IMR-90 (cell line): ENCODE measurements at regions not wholly inside any gene's neighbourhood (a gene's known extent, or its start where the extent isn't known, plus 50 kb on each side); places are given as distances from the start of the nearest gene placed in this dataset.

Source experiments
- ATAC-seq: fragments of 200-7000 bp; cut with Tn5 transposase; 2 replicates; pipeline ENCODE4 v1.9.1; 2020; ENCODE audit warnings: low read depth, mild to moderate bottlenecking, moderate library complexity
- BruUV-seq: library from RNA; stranded (reverse); fragments of 400-500 nt; replicated peaks from 2 replicates; lab custom pipeline; 2021; lab: Mats Ljungman, UMichigan
- CTCF ChIA-PET: fragments of 300-600 bp; formaldehyde crosslinking; extraction: SDS; loops from one replicate; lab custom pipeline; 2021; ENCODE audit warnings: antibody characterized with exemption; lab: Yijun Ruan, JAX
- POLR2A ChIA-PET: fragments of 300-600 bp; sonication (Branson Sonifier 250); formaldehyde crosslinking; loops from one replicate; lab custom pipeline; 2022; ENCODE audit warnings: antibody characterized with exemption; ENCODE audit not compliant: unreplicated experiment; lab: Charles Lee
- DNase-seq: peaks from one replicate; pipeline ENCODE4 v3.0.0; 2013
- H2AFZ ChIP-seq: replicated peaks from 2 replicates; pipeline ENCODE3; 2013; ENCODE audit warnings: low read length, mild to moderate bottlenecking; ENCODE audit not compliant: poor library complexity
- H2AK5ac ChIP-seq: 2 replicates; pipeline ENCODE4 v1.6.1; 2013; ENCODE audit warnings: low read depth, low read length, inconsistent platforms
- H2AK9ac ChIP-seq: replicated peaks from 2 replicates; pipeline ENCODE3; 2013; ENCODE audit warnings: mild to moderate bottlenecking, low read depth, low read length, moderate library complexity; ENCODE audit not compliant: poor library complexity
- H2BK120ac ChIP-seq: 2 replicates; pipeline ENCODE4 v1.6.1; 2013; ENCODE audit warnings: low read depth, low read length, inconsistent platforms
- H2BK15ac ChIP-seq: 3 replicates; pipeline ENCODE4 v1.6.1; 2013; ENCODE audit warnings: low read depth, low read length, inconsistent platforms
- H2BK20ac ChIP-seq: 2 replicates; pipeline ENCODE4 v1.6.1; 2013; ENCODE audit warnings: low read depth, mild to moderate bottlenecking, inconsistent platforms, low read length, moderate library complexity
- H2BK5ac ChIP-seq: 2 replicates; pipeline ENCODE4 v1.6.1; 2013; ENCODE audit warnings: mild to moderate bottlenecking, low read depth, low read length, inconsistent platforms; ENCODE audit not compliant: poor library complexity, severe bottlenecking
- H3K14ac ChIP-seq: replicated peaks from 2 replicates; pipeline ENCODE4 v1.6.1; 2013; ENCODE audit warnings: low read depth, low read length, inconsistent platforms
- H3K18ac ChIP-seq: 2 replicates; pipeline ENCODE4 v1.6.1; 2013; ENCODE audit warnings: low read depth, low read length, control low read depth
- H3K23ac ChIP-seq: 2 replicates; pipeline ENCODE4 v1.6.1; 2013; ENCODE audit warnings: low read depth, low read length, inconsistent platforms
- H3K27ac ChIP-seq: 2 replicates; pipeline ENCODE4 v1.5.1; 2013; ENCODE audit warnings: mild to moderate bottlenecking, control low read depth, low read length; ENCODE audit not compliant: insufficient read depth
- H3K27me3 ChIP-seq: 2 replicates; pipeline ENCODE4 v1.6.1; 2013; ENCODE audit warnings: low read length; ENCODE audit not compliant: control insufficient read depth, insufficient read depth
- H3K36me3 ChIP-seq: 2 replicates; pipeline ENCODE4 v1.6.1; 2013; ENCODE audit warnings: low read length, mixed read lengths; ENCODE audit not compliant: control insufficient read depth, insufficient read depth
- H3K4ac ChIP-seq: 2 replicates; pipeline ENCODE4 v1.6.1; 2013; ENCODE audit warnings: low read depth, low read length, inconsistent platforms
- H3K4me1 ChIP-seq: 2 replicates; pipeline ENCODE4 v1.6.1; 2013; ENCODE audit warnings: low read length, mixed read lengths; ENCODE audit not compliant: control insufficient read depth, insufficient read depth
- H3K4me2 ChIP-seq: 2 replicates; pipeline ENCODE4 v1.6.1; 2013; ENCODE audit warnings: low read depth, mild to moderate bottlenecking, control low read depth, low read length, moderate library complexity
- H3K4me3 ChIP-seq: 2 replicates; pipeline ENCODE4 v1.5.1; 2013; ENCODE audit warnings: low read depth, mild to moderate bottlenecking, control low read depth, low read length, moderate library complexity; ENCODE audit not compliant: insufficient read depth
- H3K56ac ChIP-seq: 2 replicates; pipeline ENCODE4 v1.6.1; 2013; ENCODE audit warnings: low read length, inconsistent platforms; ENCODE audit not compliant: insufficient read depth; ENCODE audit errors: extremely low read depth
- H3K79me1 ChIP-seq, 2 experiments: 2 replicates each; pipeline ENCODE4 v1.6.1; 2013; ENCODE audit warnings: low read length in 2 of 2, inconsistent platforms in 1 of 2, low read depth in 1 of 2
- H3K9ac ChIP-seq: 2 replicates; pipeline ENCODE4 v1.6.1; 2013; ENCODE audit warnings: low read depth, low read length, control low read depth
- H3K9me1 ChIP-seq: 2 replicates; pipeline ENCODE4 v1.6.1; 2013; ENCODE audit warnings: low read length, inconsistent platforms; ENCODE audit not compliant: insufficient read depth
- H3K9me3 ChIP-seq: 2 replicates; pipeline ENCODE4 v1.6.1; 2013; ENCODE audit warnings: low read length; ENCODE audit not compliant: control insufficient read depth, insufficient read depth
- H4K20me1 ChIP-seq: 2 replicates; pipeline ENCODE4 v1.6.1; 2013; ENCODE audit warnings: low read length, inconsistent platforms; ENCODE audit not compliant: insufficient read depth
- H4K5ac ChIP-seq: 2 replicates; pipeline ENCODE4 v1.6.1; 2013; ENCODE audit warnings: mild to moderate bottlenecking, low read depth, low read length, control low read depth
- H4K8ac ChIP-seq, 2 experiments: 2 replicates each; pipeline ENCODE4 v1.6.1; 2013; ENCODE audit warnings: low read depth in 2 of 2, low read length in 2 of 2, control low read depth in 1 of 2, inconsistent platforms in 1 of 2
- H4K91ac ChIP-seq: 2 replicates; pipeline ENCODE4 v1.6.1; 2013; ENCODE audit warnings: low read depth, low read length, inconsistent platforms; ENCODE audit not compliant: insufficient read depth
- CEBPB ChIP-seq: IDR thresholded peaks from 2 replicates; pipeline ENCODE4 v1.6.1; 2012; ENCODE audit warnings: low read depth, low read length, improper control_type of control experiment
- CHD1 ChIP-seq: IDR thresholded peaks from 2 replicates; pipeline ENCODE4 v1.6.1; 2012; ENCODE audit warnings: low read depth, low read length, improper control_type of control experiment
- CTCF ChIP-seq: conservative IDR thresholded peaks from 2 replicates; pipeline ENCODE4 v1.5.1; 2012; ENCODE audit warnings: mild to moderate bottlenecking, low read depth, low read length, improper control_type of control experiment
- MAZ ChIP-seq: IDR thresholded peaks from 2 replicates; pipeline ENCODE4 v1.6.1; 2012; ENCODE audit warnings: low read depth, mild to moderate bottlenecking, low read length, improper control_type of control experiment, moderate library complexity, borderline replicate concordance
- MXI1 ChIP-seq: IDR thresholded peaks from 2 replicates; pipeline ENCODE4 v1.6.1; 2012; ENCODE audit warnings: low read depth, mild to moderate bottlenecking, low read length, moderate library complexity, borderline replicate concordance
- RAD21 ChIP-seq: IDR thresholded peaks from 2 replicates; pipeline ENCODE4 v1.6.1; 2012; ENCODE audit warnings: low read length, improper control_type of control experiment
- USF2 ChIP-seq: fragments of 150-350 bp; IDR thresholded peaks from 2 replicates; pipeline ENCODE4 v1.6.1; 2017; ENCODE audit warnings: mild to moderate bottlenecking, antibody characterized with exemption, low read length, low read depth
- WGBS, 2 experiments: methylation state at CpG; one replicate each; pipeline versions ENCODE4 v1.1.5 to v1.1.7; 2013; ENCODE audit warnings: missing lambda C conversion rate in 2 of 2; ENCODE audit not compliant: insufficient read length in 1 of 2; ENCODE audit errors: extremely low coverage in 2 of 2; 5-methylcytosine and 5-hydroxymethylcytosine counted together
- dilution Hi-C: fragments of 300-500 bp; cut with HindIII; formaldehyde crosslinking; loops from one replicate; pipeline ENCODE4 v1.14.3; 2018; ENCODE audit warnings: low sequenced_read_pairs; ENCODE audit not compliant: unreplicated experiment
- in situ Hi-C: fragments of 300-500 bp; cut with MboI; formaldehyde crosslinking; loops from 3 replicates; pipeline ENCODE4 v1.14.3; 2019; ENCODE audit warnings: low sequenced_read_pairs, inconsistent platforms, mixed read lengths
- intact Hi-C: fragments of 100-400 bp; cut with micrococcal nuclease; formaldehyde crosslinking; loops from 2 replicates; pipeline ENCODE4 v1.10.0; 2022

GRCh38 chr1:69252696-69253095 is 315.0 kb upstream of the LRRC7 start:
- intact Hi-C loops: no loop called here
- TF ChIP-seq USF2 (no peak), MAZ (no peak), CEBPB (no peak), MXI1 (no peak), CTCF (no peak), RAD21 (no peak), CHD1 (no peak)
- H3K79me1 ChIP-seq: no peaks in the 10 kb centered on the region
- ATAC-seq (no peak), DNase-seq (no peak)
- H3K56ac ChIP-seq: no peak overlapping the region
- H2BK20ac ChIP-seq: no peak overlapping the region
- BruUV-seq: no TSS peak
- no peak overlapping the region for H3K18ac ChIP-seq
- ChIA-PET POLR2A (no interaction called here), CTCF (no interaction called here)
- H3K9ac ChIP-seq: no peak overlapping the region
- H2BK5ac ChIP-seq: no peak overlapping the region
- H3K4me3 ChIP-seq: no peak overlapping the region
- H3K9me1 ChIP-seq: no peaks in the 10 kb centered on the region
- WGBS, 2 experiments: 61% methylated on average over 3 of the region's 4 CpGs; no CpG with 5 or more reads in 1 of the 2 experiments
- H2AFZ ChIP-seq: no peak overlapping the region
- in situ Hi-C loops: no loop called here
- H3K4me1 ChIP-seq: no peaks in the 10 kb centered on the region
- no peak overlapping the region for H4K8ac ChIP-seq
- H2BK120ac ChIP-seq: no peak overlapping the region
- H3K27me3 ChIP-seq: no peaks in the 10 kb centered on the region
- no peak overlapping the region for H4K91ac ChIP-seq
- no peak overlapping the region for H3K4me2 ChIP-seq
- no peak overlapping the region for H2BK15ac ChIP-seq
- no peak overlapping the region for H2AK5ac ChIP-seq
- no peak overlapping the region for H3K27ac ChIP-seq
- dilution Hi-C loops: no loop called here
- no peak overlapping the region for H3K4ac ChIP-seq
- H3K9me3 ChIP-seq: no peaks in the 10 kb centered on the region
- H3K36me3 ChIP-seq: no peaks in the 10 kb centered on the region
- no peaks in the 10 kb centered on the region for H4K20me1 ChIP-seq
- H4K5ac ChIP-seq: no peak overlapping the region
- H3K23ac ChIP-seq: no peak overlapping the region
- no peak overlapping the region for H3K14ac ChIP-seq
- H2AK9ac ChIP-seq: no peak overlapping the region
